Thyroid gland (tissue), 4 donors: ENCODE measurements at regions not wholly inside any gene's neighbourhood (a gene's known extent, or its start where the extent isn't known, plus 50 kb on each side); places are given as distances from the start of the nearest gene placed in this dataset.

Source experiments
- DNase-seq, 2 donors: peaks; one replicate each; pipeline ENCODE4 v3.0.0-alpha.2; 2019
- H3K27ac ChIP-seq, 3 donors: fragments of 200-600 bp; sonication (generic); 1 replicate in 2 of 3; 2 replicates in 1 of 3; pipeline ENCODE4 v1.5.1; 2016 to 2019; ENCODE audit warnings: mild to moderate bottlenecking in 1 of 3, moderate library complexity in 1 of 3
- H3K27me3 ChIP-seq: fragments of 200-600 bp; sonication (generic); one replicate; pipeline ENCODE4 v1.5.1; 2019
- H3K36me3 ChIP-seq, 2 donors: fragments of 200-600 bp; sonication (generic); one replicate each; pipeline ENCODE4 v1.5.1; 2016 to 2019
- H3K4me1 ChIP-seq, 2 donors: fragments of 200-600 bp; sonication (generic); one replicate each; pipeline ENCODE4 v1.5.1; 2017 to 2019
- H3K4me3 ChIP-seq, 3 donors: fragments of 200-600 bp; sonication (generic); replicated peaks in 1 of 3; 1 replicate in 2 of 3; 2 replicates in 1 of 3; pipeline ENCODE4 v1.5.1; 2016; ENCODE audit warnings: mild to moderate bottlenecking in 1 of 3
- H3K9me3 ChIP-seq: fragments of 200-600 bp; sonication (generic); one replicate; pipeline ENCODE4 v1.5.1; 2017
- POLR2A ChIP-seq, 2 donors: fragments of 450-650 bp; IDR thresholded peaks; one replicate each; pipeline ENCODE4 v1.6.1; 2017; ENCODE audit warnings: antibody characterized with exemption in 2 of 2, mild to moderate bottlenecking in 2 of 2, moderate library complexity in 1 of 2
- WGBS, 2 donors: methylation state at CpG; one replicate each; pipeline ENCODE4 v1.1.5; 2017; 5-methylcytosine and 5-hydroxymethylcytosine counted together
- intact Hi-C: fragments of 100-400 bp; cut with DNase I; formaldehyde crosslinking; loops from one replicate; pipeline ENCODE4 v1.15.1; 2023
- TF ChIP-seq, protein P1 (sequence below), 6 experiments: fragments of 200-600 bp in 3 of 6; fragments of 450-650 bp in 3 of 6; sonication (generic) in 3 of 6; IDR thresholded peaks; one replicate each; pipeline ENCODE4 v1.5.1; 2016 to 2019; ENCODE audit warnings: antibody characterized with exemption in 6 of 6, mild to moderate bottlenecking in 2 of 6, inconsistent platforms in 1 of 6, moderate library complexity in 1 of 6

DNA sequence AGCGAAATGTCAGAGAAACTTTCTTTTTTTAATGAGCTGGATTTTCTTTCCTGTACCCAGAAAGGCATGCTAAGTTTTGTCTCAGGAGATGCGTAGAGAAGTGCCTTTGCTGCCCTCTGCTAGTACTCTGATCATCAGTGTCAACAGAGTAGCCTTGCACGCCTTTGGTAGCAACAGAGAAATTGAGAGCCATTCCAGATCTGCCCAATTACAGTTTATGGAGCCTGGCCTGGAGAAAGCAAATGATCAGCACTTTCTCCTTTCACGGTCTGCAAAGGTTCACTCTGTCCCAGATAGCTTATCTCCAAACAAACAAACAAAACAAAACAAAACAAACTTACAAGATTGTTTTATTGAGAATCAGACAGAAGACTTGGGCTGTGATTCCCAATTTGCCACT, 792.8 kb upstream of the PIK3C3 start:
- no peaks in the 10 kb centered on the region for H3K9me3 ChIP-seq
- H3K4me1 ChIP-seq: peaks cover 0 to under 1% of the 10 kb centered on the region in 2 donors
- TF ChIP-seq, protein P1, sequence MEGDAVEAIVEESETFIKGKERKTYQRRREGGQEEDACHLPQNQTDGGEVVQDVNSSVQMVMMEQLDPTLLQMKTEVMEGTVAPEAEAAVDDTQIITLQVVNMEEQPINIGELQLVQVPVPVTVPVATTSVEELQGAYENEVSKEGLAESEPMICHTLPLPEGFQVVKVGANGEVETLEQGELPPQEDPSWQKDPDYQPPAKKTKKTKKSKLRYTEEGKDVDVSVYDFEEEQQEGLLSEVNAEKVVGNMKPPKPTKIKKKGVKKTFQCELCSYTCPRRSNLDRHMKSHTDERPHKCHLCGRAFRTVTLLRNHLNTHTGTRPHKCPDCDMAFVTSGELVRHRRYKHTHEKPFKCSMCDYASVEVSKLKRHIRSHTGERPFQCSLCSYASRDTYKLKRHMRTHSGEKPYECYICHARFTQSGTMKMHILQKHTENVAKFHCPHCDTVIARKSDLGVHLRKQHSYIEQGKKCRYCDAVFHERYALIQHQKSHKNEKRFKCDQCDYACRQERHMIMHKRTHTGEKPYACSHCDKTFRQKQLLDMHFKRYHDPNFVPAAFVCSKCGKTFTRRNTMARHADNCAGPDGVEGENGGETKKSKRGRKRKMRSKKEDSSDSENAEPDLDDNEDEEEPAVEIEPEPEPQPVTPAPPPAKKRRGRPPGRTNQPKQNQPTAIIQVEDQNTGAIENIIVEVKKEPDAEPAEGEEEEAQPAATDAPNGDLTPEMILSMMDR (IDR thresholded peaks at IDR 0.05): no peak
- no peak overlapping the region for H3K4me3 ChIP-seq
- intact Hi-C loops: no loop called here
- no peaks in the 10 kb centered on the region for H3K36me3 ChIP-seq
- 52 to 53% methylated on average over 4 of the region's 4 CpGs for WGBS, 2 donors
- no peak overlapping the region for H3K27ac ChIP-seq
- peak in 1 of 2 donors; percentile 9 for DNase-seq
- H3K27me3 ChIP-seq: no peaks in the 10 kb centered on the region

DNA sequence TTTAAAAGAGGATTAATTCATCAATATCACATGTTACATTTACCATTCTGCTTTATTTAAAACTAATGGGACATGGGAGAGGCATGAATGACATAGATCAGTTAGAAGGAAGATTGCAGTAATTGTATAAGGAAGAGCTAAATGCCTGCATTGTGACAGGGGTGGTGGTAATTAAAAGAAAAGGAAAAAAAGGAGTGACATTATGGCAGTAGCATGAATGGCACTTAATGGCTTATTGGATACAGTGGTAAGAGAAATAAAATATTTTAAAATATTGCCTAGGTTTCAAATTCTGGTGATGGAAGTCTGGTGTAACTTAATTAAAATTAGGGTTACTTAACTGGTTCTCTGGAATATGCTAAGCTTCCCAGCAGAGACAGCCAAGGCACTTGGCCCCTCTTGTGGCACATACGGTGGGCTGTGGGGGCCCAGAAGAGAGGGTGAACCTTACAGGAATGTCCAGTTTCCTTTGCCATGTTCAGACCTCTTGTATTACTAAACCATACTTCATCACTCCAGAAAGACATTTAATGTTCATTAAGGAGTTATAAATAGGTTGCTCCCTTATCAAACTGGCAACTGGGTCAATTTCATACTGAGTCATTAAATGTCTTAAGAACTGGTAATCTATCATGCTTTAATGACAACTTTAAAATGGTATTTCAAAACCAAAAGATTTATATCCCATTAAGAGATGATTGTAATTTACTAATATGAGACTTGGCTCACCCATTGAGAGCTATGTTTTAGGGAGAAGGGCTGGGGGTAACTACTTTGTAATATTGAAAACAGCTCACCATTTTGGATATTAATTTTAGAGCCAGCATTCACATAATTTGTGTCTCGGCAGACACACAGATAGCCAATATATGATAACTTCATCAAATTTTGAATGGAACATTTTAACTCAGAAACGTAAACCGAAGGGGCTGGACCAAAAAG, 798.9 kb upstream of the PIK3C3 start:
- TF ChIP-seq, protein P1 (IDR thresholded peaks at IDR 0.05): no peak
- no peak for TF ChIP-seq POLR2A (IDR thresholded peaks at IDR 0.05)
- WGBS, 2 donors: 88 to 89% methylated on average over 4 of the region's 4 CpGs
- H3K9me3 ChIP-seq: no peaks in the 10 kb centered on the region

DNA sequence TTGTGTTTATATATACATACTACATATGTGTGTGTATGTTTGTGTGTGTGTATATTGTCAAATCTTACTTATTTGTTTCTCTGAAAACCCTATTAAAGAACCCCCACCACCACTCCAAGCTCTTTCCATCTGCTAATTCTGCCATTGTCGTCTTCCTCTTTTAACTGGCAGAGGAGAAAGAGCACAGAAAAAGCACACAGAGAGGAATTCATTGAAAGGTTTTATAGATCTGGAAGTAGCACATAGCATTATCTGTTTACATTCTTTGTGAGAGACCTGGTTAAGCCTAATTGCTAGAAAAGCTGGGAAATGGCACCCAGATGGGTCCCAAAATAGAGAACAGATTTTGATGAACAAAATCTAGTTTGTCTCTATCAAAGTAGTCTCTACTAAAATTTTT, 800.0 kb upstream of the PIK3C3 start:
- TF ChIP-seq, protein P1 (IDR thresholded peaks at IDR 0.05): no peak
- no peak for TF ChIP-seq POLR2A (IDR thresholded peaks at IDR 0.05)
- intact Hi-C loops: no loop called here
- Histone ChIP-seq H3K27ac (no peak overlapping the region), H3K4me1 (peaks cover 0 to 12% of the 10 kb centered on the region in 2 donors), H3K9me3 (no peaks in the 10 kb centered on the region), H3K36me3 (no peaks in the 10 kb centered on the region), H3K4me3 (no peak overlapping the region), H3K27me3 (no peaks in the 10 kb centered on the region)
- 86 to 88% methylated on average over 1 of the region's 1 CpG for WGBS, 2 donors
- no peak for DNase-seq

More for the DNA sequence above, 798.9 kb upstream of the PIK3C3 start:
- Histone ChIP-seq H3K36me3 (no peaks in the 10 kb centered on the region), H3K4me1 (peaks cover 0 to 12% of the 10 kb centered on the region in 2 donors), H3K27ac (no peak overlapping the region), H3K4me3 (no peak overlapping the region), H3K27me3 (no peaks in the 10 kb centered on the region)
- no peak for DNase-seq
- intact Hi-C loops: no loop called here

DNA sequence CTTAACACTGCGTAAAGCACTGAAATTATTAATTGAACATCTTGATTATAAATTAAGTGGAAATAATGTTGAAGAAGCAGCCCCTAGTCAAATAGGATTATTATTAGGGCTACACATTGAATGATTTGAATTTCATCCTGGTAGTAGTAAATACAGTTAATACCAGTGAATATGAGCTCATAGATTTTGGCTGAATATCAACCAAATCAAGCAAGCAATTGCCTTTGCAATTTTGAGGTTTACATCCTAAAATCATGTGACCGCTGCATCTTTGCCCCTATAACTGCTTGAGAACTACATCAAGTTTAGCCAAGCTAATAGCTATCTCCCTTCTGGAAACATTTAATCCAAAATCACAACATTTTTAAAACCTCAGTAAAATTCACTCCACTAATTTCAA, 801.2 kb upstream of the PIK3C3 start:
- TF ChIP-seq, protein P1 (IDR thresholded peaks at IDR 0.05): no peak
- TF ChIP-seq POLR2A (IDR thresholded peaks at IDR 0.05): no peak
- no peaks in the 10 kb centered on the region for H3K27me3 ChIP-seq
- WGBS, 2 donors: 92 to 95% methylated on average over 2 of the region's 2 CpGs
- H3K4me1 ChIP-seq: peaks cover 0 to 12% of the 10 kb centered on the region in 2 donors
- no peak for DNase-seq
- no peak overlapping the region for H3K4me3 ChIP-seq
- H3K9me3 ChIP-seq: no peaks in the 10 kb centered on the region
- H3K27ac ChIP-seq: no peak overlapping the region
- intact Hi-C loops: no loop called here
- H3K36me3 ChIP-seq: no peaks in the 10 kb centered on the region

DNA sequence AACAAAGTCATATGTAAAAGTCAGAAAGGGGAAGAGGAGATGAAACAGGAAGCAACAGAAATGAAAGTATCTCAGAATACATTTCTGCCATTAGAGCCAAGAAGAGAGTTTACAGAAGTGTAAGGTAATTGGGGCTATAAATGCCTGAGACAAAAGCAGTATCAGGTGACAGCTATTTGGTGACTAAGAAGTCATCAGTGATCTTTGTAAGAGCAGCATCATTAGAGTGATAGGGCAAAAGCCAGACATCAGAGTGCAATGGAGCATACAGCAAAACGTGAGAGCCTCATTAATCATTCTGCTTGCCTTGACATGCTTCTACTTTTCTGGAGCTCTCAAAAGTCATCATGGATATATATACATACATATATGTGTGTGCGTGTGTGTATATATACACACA, 804.7 kb upstream of the PIK3C3 start:
- Histone ChIP-seq H3K9me3 (no peaks in the 10 kb centered on the region), H3K4me3 (no peak overlapping the region), H3K4me1 (peaks cover 0 to 12% of the 10 kb centered on the region in 2 donors), H3K27me3 (no peaks in the 10 kb centered on the region), H3K36me3 (no peaks in the 10 kb centered on the region), H3K27ac (no peak overlapping the region)
- intact Hi-C loops: no loop called here
- DNase-seq: no peak
- WGBS, 2 donors: 76 to 84% methylated on average over 2 of the region's 2 CpGs
- TF ChIP-seq, protein P1 (IDR thresholded peaks at IDR 0.05): no peak
- TF ChIP-seq POLR2A (IDR thresholded peaks at IDR 0.05): no peak
